Astrocyte (in vitro differentiated cells and primary cell): ENCODE measurements at regions not wholly inside any gene's neighbourhood (a gene's known extent, or its start where the extent isn't known, plus 50 kb on each side); places are given as distances from the start of the nearest gene placed in this dataset.

Experiments
- EZH2 ChIP-seq: IDR thresholded peaks from 2 replicates; pipeline ENCODE4 v1.6.1; 2012; ENCODE audit warnings: mild to moderate bottlenecking, low read length, inconsistent platforms; ENCODE audit not compliant: insufficient read depth
- TF ChIP-seq, protein P1 (sequence below): IDR thresholded peaks from 2 replicates; pipeline ENCODE4 v1.5.1; 2011; ENCODE audit warnings: low read depth, mild to moderate bottlenecking, inconsistent platforms, low read length, moderate library complexity; ENCODE audit not compliant: insufficient read depth

DNA sequence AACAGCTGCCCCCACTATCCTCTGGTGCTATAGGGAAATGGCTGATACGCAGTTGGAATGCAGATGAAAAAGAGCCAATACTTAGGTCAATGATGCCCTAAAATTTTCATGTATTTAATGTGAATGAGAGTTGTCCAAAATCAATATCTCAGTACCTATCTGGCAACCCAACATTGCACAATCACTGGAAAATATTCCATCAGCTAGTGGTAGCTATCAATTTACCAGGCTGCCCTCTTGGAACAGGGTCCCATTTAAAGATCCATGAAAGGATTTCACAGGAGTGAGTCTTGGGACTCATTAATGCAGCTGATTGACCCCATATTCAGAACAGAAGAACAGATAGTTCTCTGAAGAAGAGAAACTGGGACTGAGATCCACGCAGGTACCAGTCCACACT, 638.9 kb downstream of the SMARCA1 start:
- TF ChIP-seq EZH2: no peak
- TF ChIP-seq, protein P1, sequence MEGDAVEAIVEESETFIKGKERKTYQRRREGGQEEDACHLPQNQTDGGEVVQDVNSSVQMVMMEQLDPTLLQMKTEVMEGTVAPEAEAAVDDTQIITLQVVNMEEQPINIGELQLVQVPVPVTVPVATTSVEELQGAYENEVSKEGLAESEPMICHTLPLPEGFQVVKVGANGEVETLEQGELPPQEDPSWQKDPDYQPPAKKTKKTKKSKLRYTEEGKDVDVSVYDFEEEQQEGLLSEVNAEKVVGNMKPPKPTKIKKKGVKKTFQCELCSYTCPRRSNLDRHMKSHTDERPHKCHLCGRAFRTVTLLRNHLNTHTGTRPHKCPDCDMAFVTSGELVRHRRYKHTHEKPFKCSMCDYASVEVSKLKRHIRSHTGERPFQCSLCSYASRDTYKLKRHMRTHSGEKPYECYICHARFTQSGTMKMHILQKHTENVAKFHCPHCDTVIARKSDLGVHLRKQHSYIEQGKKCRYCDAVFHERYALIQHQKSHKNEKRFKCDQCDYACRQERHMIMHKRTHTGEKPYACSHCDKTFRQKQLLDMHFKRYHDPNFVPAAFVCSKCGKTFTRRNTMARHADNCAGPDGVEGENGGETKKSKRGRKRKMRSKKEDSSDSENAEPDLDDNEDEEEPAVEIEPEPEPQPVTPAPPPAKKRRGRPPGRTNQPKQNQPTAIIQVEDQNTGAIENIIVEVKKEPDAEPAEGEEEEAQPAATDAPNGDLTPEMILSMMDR: no peak
